Parathyroid adenoma (tissue), 2 donors: ENCODE measurements at regions not wholly inside any gene's neighbourhood (a gene's known extent, or its start where the extent isn't known, plus 50 kb on each side); places are given as distances from the start of the nearest gene placed in this dataset.

Experiments
- H2AFZ ChIP-seq: fragments of 300-600 bp; sonication (generic); one replicate; pipeline ENCODE4 v1.7.0; 2017; ENCODE audit warnings: antibody characterized with exemption, mild to moderate bottlenecking
- H3K27ac ChIP-seq: fragments of 300-600 bp; sonication (generic); one replicate; pipeline ENCODE4 v1.7.0; 2017
- H3K27me3 ChIP-seq: fragments of 300-600 bp; sonication (generic); one replicate; pipeline ENCODE4 v1.7.0; 2017; ENCODE audit warnings: low read length; ENCODE audit not compliant: control insufficient read depth, insufficient read depth
- H3K36me3 ChIP-seq: fragments of 300-600 bp; sonication (generic); one replicate; pipeline ENCODE4 v1.7.0; 2017; ENCODE audit warnings: low read length; ENCODE audit not compliant: control insufficient read depth, insufficient read depth
- H3K4me1 ChIP-seq: fragments of 300-600 bp; sonication (generic); one replicate; pipeline ENCODE4 v1.7.0; 2017; ENCODE audit warnings: control low read depth
- H3K4me2 ChIP-seq: fragments of 300-600 bp; sonication (generic); one replicate; pipeline ENCODE4 v1.7.0; 2017; ENCODE audit warnings: low read length
- H3K4me3 ChIP-seq: fragments of 300-600 bp; sonication (generic); one replicate; pipeline ENCODE4 v1.7.0; 2017; ENCODE audit warnings: low read depth, low read length
- H3K79me2 ChIP-seq: fragments of 300-600 bp; sonication (generic); one replicate; pipeline ENCODE4 v1.7.0; 2017; ENCODE audit warnings: control low read depth
- H3K9ac ChIP-seq: fragments of 300-600 bp; sonication (generic); one replicate; pipeline ENCODE4 v1.7.0; 2017; ENCODE audit warnings: mild to moderate bottlenecking
- H3K9me3 ChIP-seq: fragments of 300-600 bp; sonication (generic); one replicate; pipeline ENCODE4 v1.7.0; 2017; ENCODE audit warnings: low read length; ENCODE audit not compliant: control insufficient read depth
- CTCF ChIP-seq: fragments of 300-600 bp; sonication (generic); IDR thresholded peaks from one replicate; pipeline ENCODE4 v1.7.0; 2017; ENCODE audit warnings: antibody characterized with exemption, mild to moderate bottlenecking
- donor health status: primary hyperparathyroidism.

DNA sequence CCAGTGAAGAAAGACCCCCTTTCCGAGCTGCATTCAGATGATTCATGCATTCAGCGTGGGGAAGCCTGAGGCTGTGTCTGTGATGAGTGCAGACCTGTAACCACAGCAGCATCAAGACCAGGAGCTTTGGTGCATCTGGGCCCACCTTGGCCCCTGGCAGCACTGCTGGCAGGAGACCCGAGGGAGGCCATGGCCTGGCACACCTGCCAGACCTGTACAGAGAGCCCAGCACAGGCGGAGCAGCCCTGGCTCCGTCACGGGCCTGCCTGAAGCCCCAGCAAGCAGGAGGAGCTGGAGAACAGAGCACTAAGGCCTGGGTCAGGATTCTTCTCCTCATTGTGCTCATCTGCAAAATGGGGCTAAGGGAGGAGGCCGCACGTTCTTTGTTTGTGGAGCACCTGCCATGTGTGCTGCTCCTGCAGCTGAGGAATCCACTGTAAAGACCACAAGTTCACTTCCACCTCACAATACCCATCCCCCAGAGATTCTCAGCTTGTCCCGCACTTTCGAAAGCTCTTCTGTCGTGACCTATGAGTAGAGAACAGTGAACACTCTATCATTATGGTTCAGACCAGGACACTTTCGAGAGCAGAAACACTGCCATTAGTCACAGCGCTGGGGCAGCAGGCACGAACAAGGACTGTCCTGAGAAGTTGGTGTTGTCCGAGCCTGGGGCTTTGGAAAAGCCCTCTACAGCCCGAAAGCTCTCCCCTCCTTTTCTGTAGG lies 144.4 kb upstream of the CST7 start:
- no peaks in the 10 kb centered on the region for H3K79me2 ChIP-seq
- no peaks in the 10 kb centered on the region for H3K4me1 ChIP-seq
- H3K4me3 ChIP-seq = no peak overlapping the region
- H3K9me3 ChIP-seq = no peaks in the 10 kb centered on the region
- no peak overlapping the region for H3K4me2 ChIP-seq
- H3K9ac ChIP-seq = no peak overlapping the region
- TF ChIP-seq CTCF = no peak
- H3K27ac ChIP-seq = no peak overlapping the region
- H3K27me3 ChIP-seq = no peaks in the 10 kb centered on the region
- no peaks in the 10 kb centered on the region for H3K36me3 ChIP-seq
- H2AFZ ChIP-seq = peak overlapping the region; percentile 2

- no peak overlapping the region for H3K9ac ChIP-seq
- H3K4me1 ChIP-seq = no peaks in the 10 kb centered on the region
- H3K4me3 ChIP-seq = no peak overlapping the region
- TF ChIP-seq CTCF = no peak
- H3K36me3 ChIP-seq = no peaks in the 10 kb centered on the region
- H3K79me2 ChIP-seq = no peaks in the 10 kb centered on the region
- H3K4me2 ChIP-seq = no peak overlapping the region
- no peak overlapping the region for H2AFZ ChIP-seq
- H3K27ac ChIP-seq = no peak overlapping the region
- H3K9me3 ChIP-seq = no peaks in the 10 kb centered on the region
- H3K27me3 ChIP-seq = no peaks in the 10 kb centered on the region
These were observed 143.4 kb upstream of the CST7 start for GRCh38 chr20:24805456-24806238.

- no peaks in the 10 kb centered on the region for H3K9me3 ChIP-seq
- H3K27ac ChIP-seq = no peak overlapping the region
- no peaks in the 10 kb centered on the region for H3K79me2 ChIP-seq
- TF ChIP-seq CTCF = no peak
- no peak overlapping the region for H3K9ac ChIP-seq
- H3K4me1 ChIP-seq = no peaks in the 10 kb centered on the region
- no peak overlapping the region for H2AFZ ChIP-seq
- no peaks in the 10 kb centered on the region for H3K27me3 ChIP-seq
- H3K36me3 ChIP-seq = no peaks in the 10 kb centered on the region
- H3K4me2 ChIP-seq = no peak overlapping the region
- no peak overlapping the region for H3K4me3 ChIP-seq
These were observed 142.1 kb upstream of the CST7 start for GRCh38 chr20:24806705-24807676.

- Histone ChIP-seq H3K27ac (no peak overlapping the region), H3K9me3 (no peaks in the 10 kb centered on the region), H2AFZ (no peak overlapping the region), H3K9ac (no peak overlapping the region), H3K4me3 (no peak overlapping the region), H3K4me1 (no peaks in the 10 kb centered on the region), H3K4me2 (no peak overlapping the region), H3K36me3 (no peaks in the 10 kb centered on the region), H3K79me2 (no peaks in the 10 kb centered on the region), H3K27me3 (no peaks in the 10 kb centered on the region)
- TF ChIP-seq CTCF = no peak
These were observed 140.5 kb upstream of the CST7 start for GRCh38 chr20:24808616-24809015.
